NCI-H460 (cell line): ENCODE measurements at regions not wholly inside any gene's neighbourhood (a gene's known extent, or its start where the extent isn't known, plus 50 kb on each side); places are given as distances from the start of the nearest gene placed in this dataset.
"Not testable (repeated sequence)": the region's sequence is repeated elsewhere in the genome, so short reads cannot be mapped to it uniquely, and the experiment has no call there.

ENCODE experiments used
- DNase-seq: peaks from one replicate; pipeline ENCODE4 v3.0.0-alpha.2; 2016; ENCODE audit warnings: low read depth; ENCODE audit errors: extremely low read depth

DNA sequence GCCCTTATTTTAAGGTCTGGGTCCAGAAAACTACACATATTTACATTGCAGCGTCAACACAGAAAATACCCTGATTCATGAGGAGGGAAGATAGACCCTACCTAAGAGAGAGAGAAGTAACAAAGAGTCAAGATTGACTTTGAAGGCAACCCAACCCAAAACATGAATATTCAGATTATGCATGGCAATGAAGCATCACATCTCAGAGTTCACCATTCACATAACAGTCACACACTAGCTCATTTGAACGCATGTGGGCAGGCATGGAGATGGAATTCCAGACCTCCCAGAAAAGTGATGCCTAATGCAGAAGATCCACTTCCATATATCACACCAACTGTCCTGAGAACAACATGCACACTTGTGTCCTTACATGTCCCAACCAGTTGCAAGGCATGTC lies 190.1 kb upstream of the ITGA1 start:
- no peak for DNase-seq

DNA sequence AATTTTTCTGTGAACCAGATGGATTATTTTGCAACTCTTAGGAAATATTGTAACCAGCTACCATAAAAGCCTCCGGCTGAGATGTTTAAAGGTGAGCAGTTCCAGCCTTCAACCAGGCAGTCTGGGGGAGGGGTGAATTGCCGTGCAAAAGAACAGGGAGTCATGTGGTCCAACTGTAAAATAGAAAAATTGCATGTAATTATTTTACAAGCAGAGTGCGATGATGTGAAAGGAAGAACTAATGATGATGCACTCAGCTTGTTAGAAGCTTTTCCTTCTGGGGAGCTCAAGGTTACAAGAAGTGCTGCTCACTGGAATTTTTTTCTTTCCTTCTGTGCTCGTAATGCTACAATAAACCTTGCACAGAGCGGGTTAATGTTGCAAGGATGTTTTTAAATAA lies 188.7 kb upstream of the ITGA1 start:
- DNase-seq = no peak

DNA sequence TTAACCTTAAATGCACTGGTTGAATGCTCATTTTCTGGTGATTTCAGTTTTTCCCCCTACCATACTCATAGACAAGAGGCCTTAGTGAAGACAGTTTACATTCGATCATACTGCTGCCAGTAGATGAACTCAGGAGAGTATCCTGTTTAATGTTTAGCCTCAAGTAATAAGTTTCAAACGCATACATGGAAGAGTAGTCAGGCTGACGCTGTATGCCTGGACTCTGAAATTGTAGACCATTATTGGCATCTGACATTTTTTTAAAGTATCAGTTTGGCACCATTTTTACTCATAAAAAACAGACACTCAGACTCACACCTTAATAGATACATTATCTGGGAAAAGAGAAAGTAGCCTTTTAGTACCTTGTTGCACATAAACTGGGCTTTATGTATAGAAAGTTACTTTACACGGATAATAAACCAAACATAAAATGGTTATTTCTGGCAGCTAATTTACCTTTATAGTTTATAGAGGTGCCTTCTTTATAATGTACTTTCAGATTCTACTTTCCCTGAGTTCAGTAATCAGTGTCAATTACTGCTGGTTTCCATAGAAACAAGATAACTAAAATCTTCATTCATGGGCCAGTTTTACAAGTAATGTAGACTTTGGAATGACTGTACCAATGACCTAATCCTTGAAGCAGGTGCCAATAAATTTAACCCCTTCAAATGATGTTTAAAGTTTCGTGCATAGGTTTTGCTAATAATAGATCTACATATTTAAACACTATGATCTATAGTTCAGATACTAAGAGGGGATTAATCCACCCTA lies 183.8 kb upstream of the ITGA1 start:
- DNase-seq = no peak

DNA sequence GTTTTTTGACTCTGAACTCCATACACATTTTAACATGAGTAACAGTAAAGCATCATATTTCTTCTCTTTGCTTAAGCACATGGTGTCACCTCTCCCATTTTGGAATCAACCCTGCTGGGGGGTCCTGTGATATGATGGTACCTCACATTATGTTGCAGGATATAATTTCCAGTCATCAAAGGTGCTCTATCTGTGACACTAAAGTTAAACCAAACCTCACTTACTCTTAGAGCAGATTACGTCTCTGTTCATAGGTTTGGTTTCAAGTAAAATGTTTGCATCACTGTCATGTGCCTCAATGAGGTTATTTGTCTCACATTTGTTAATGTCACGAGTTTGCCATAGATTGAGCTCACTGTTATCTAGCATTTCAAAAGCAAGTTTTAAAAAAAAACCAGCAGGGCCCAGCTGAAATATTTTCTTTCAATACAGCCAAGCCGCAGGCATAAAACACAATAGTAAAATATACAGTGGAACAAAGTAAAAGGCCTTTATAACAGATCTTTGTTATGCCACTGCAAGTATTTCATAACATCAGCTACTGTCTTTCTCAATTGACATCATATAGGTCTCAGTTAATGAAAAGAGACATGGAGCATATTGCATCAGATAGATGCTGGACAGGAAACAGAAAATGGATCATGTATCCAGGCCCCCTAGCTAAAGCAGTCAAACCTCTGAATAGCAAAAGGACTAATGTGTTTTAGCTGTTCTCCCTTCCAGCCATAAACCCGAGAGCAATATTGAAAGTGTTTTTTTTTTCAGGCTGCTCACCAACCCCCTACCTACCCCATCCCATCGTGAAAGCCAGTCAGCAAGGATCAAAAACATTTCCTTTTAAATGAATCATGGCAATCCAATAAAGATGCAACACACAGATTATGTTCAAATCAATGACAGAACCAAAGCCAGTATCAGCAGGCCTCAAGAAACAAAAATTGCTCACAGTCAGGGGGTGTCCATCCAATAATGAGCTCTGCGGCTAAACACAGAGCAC lies 182.1 kb upstream of the ITGA1 start:
- no peak for DNase-seq

DNA sequence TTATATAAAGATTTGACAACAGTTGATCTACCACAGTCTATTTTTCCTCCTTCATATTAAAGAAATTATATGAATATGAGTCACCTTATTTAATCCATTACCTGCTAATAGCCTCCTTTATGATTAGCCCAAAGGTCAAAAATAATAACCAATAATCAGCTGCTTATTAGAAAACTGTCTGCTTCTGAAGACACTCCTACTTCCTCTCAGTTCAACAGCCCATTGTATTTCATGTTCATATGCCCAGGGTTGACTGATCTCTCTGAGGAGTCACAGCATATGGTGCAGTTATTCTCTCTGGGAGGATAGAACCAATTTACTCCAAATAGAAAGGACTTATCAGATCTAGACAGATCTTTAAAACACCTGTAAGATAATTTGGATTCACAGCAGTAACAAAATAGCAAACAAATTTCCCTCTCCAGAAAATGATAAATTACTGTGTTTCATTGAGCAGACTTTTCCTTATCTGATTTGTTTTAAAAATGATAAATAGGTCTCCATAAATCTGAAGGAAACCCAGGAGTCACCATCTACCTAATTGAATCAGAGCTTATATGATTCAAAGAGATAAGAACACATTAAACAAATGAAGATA lies 180.4 kb upstream of the ITGA1 start:
- no peak for DNase-seq

DNA sequence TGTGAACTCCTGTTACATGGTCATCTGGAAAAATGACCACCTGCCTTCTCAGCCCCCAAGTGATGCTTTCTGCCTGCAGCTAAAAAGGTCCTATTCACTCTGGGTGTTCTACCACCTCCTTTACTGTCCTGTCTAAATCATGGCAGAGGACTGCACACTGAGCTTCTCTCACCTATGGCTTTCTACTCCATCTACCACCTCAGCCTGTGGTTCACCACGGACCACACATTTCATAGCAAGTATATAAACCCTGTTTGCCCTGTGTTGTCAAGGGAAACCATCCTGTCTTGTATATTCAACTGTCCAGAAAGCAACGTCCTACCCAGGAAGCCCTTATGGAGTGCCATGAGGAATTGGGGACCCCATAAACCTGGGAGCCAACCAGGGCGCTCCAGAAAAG lies 167.4 kb upstream of the ITGA1 start:
- no peak for DNase-seq

DNA sequence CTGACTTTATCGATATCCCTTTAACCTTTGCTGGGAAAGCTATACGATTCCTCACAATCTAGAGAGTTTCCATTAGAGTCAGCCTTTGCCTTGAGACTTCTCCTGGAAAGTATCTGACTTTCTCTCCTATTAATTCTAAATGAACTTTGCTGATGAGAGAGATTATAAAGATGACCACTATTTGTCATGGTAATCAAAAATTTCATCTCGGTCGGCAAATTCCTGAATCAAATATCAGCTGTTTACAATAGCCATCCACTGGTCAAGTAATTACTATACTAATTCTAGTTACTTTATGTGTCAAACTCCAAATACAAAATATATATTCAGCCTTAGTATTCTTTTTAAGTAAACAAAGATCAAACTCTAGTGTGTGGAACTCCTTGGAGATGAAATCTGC lies 164.4 kb upstream of the ITGA1 start:
- DNase-seq = no peak

DNA sequence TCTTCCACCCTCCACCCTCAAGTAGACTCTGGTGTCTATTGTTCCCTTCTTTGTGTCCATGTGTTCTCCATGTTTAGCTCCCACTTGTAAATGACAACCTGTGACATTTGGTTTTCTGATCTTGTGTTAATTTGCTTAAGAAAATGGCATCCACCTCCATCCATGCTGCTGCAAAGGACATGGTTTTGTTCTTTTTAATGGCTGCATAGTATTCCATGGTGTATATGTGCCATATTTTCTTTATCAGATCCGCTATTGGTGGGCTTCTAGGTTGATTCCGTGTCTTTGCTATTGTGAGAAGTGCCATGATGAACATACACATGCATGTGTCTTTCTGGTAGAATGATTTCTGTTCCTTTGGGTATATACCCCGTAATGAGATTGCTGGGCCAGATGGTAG lies 163.4 kb upstream of the ITGA1 start:
- no peak for DNase-seq

DNA sequence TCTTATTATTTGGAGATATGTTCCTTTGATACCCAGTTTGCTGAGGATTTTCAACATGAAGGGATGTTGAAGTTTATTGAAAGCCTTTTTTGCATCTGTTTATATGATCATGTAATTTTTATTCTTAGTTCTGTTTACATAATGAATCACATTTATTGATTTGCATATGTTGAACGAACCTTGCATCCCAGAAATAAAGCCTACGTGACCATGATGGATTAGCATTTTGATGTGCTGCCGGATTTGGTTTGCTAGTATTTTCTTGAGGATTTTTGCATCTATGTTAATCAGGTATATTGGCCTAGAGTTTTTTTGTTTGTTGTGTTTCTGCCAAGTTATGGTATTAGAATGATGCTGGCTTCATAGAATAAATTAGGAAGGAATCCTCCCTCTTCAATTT lies 161.4 kb upstream of the ITGA1 start:
- DNase-seq = no peak

DNA sequence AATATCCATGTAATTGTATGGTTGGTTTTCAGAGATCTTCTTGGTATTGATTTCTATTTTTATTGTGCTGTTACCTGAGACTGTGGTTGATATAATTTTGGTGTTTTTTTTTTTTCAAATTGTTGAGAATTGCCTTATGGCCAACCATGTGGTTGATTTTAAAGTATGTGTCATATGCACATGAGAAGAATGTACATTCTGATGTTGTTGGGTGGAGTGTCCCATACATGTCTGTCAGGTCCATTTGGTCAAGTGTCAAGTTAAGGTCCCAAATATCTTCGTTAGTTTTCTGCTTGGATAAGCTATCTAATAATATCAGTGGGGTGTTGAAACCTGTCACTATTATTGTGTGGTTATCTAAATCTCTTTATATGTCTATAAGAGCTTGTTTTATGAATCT lies 160.0 kb upstream of the ITGA1 start:
- DNase-seq = no peak

DNA sequence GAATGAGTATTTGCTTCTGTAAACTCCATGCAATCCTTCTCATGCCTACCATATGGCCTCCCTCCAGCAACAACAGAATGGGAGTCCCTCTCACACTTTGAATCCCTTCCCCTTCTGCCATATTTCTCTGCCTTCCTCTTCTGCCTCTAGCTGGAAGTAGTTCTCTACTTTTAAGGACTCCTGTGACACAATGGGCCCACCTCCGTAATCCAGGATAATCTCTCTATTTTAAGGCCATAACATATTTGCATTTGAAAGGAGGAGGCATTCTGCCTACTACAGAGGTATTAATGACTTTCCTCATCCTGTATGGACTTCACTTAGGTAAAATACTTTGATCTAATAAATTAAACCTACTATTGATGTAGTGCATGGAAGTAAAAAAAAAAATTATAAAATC lies 155.4 kb upstream of the ITGA1 start:
- DNase-seq = no peak

DNA sequence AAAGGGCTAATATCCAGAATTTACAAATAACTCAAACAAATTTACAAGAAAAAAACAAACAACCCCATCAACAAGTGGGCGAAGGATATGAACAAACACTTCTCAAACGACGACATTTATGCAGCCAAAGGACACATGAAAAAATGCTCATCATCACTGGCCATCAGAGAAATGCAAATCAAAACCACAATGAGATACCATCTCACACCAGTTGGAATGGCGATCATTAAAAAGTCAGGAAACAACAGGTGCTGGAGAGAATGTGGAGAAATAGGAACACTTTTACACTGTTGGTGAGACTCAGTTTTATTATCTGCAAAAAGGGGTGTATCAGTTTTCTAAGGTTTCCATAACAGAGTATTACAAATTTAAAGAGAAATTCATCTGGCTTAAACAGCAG lies 153.5 kb upstream of the ITGA1 start:
- DNase-seq = not testable (repeated sequence)

DNA sequence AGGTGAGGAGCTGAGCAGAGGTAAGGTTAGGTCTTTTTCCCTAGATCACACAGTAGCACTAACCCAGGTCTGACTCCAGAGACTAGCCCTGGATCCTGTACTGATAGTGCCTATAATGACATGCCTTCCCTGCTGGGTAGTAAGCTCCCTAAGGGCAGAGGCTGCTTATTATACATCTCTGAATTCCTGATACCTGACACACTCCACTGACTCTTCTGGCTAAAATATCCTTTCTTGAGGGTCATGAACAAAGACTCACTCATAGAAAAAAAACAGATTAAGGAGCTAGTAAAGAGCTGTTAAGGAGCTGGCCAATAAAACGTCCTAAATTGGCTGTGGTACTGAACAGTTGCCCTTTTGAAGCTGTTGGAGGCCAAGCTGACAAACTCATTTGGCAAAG lies 149.0 kb upstream of the ITGA1 start:
- DNase-seq = no peak

DNA sequence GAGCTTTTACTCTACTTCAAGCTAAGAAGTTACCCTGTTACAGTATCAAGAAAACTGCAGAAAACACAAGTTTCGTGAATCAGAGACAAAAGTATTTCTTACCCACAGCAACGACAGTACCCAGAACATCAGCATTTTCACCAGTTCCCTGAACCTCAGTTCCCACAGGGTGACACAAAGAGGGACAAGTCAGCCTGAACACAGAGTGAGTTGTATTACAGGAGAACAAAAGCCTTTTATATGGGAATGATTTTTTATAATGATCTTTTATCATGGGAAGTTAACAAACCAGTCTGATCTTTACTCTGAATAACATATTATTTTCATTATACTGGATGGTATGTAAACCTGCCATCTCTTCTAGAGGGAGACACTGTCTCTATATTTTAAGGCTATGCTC lies 139.0 kb upstream of the ITGA1 start:
- no peak for DNase-seq

DNA sequence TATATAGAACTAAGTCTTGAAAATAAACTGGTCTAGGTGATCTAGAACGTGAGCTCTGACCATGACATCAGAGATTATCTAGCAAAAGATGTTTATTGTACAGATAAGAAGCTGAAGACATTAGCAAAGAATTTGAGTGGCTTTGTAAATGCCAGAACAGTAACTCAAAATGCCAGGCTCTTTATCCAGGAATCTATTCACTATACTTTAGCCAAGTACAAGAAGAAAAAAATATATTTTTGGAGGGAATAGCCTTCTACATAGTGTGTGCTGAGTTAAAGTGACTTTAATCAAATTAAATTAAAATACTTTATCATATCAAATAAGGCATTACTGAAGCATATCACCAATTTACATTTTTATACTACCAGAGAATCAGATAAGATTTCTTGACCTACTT lies 132.6 kb upstream of the ITGA1 start:
- DNase-seq = no peak

DNA sequence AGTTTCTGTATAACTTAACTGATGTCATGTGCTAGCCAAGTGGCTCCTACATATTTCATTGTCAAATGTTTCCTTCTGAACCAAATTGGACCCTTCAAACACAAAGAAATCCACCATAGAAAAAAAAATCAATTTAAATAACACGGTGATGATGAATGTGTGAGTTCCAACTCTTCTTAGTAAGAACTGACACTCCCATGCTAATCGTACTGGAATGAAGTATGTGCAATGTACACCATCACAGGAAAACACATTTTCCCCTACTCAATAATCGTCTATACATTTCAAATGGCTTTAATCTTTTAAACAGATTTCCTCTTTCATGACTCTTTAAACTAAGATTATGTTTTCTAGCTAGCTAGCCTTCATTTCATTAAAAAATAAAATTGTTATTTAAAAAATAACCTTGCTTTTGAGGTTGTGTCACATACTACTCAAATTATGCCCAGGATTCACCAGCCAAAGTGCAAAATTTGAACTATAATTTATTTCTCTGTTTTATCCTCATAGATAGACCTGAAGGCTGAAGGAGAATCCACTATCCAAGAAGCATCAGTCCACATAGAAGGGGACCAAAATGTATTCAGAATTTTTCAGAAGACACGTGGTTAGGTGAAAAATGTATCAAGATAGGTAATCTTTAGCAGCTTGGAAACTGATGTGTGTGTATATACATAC lies 131.0 kb upstream of the ITGA1 start:
- DNase-seq = no peak

DNA sequence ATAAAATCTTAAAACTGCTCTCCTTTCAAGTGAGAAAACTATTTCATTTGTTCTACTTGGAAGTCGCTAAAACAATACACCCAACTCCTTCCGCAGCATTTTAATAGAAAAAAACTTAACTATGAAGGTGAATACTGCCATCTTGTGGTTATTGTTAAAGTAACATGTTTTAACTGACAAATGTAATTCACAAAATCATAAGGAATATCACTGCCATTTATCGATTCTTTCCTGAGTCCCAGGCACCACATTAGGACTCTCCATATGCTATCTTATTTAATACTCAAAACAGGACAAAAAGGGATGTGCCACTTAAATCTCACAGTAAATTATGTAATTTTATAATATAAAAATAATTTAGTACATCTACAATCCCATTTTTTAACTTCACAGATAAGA lies 130.5 kb upstream of the ITGA1 start:
- peak; percentile 48 for DNase-seq

DNA sequence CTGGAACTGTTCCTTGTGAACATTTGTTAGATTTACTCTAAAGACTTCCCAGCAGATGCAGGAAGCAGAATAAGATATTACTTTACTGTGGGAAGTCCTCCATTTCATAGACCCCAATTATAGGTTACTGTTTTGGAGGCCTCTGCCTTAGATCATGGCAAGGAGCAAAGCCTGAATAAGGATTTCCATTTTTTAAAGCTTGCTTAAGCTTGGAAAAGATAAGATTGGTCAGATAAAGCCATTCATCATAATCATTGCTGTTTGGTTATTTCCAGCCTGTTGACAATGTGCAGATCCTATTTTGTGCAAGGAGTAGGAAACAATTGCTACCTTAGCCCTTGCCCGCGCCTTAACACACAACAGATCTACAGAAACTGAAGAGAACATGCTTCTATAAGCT lies 129.5 kb upstream of the ITGA1 start:
- no peak for DNase-seq

DNA sequence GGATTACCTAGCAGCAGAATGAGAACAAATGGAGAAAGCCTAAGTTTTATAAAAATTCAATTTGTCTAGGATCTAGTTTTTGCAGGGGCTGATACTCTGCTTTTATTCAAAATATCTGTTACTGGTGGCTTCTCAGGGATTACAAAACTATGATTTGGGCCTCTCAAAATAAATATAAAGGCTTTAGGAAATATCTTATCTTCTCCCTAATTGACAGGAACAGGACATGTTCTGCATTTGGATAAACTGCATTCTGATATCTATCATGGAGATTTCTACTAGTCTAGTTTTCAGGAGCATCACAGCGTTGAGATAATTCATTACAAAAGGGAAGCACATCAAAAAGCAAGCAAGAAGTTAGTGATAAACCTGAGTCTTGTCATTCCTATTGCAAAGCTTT lies 127.1 kb upstream of the ITGA1 start:
- DNase-seq = no peak

DNA sequence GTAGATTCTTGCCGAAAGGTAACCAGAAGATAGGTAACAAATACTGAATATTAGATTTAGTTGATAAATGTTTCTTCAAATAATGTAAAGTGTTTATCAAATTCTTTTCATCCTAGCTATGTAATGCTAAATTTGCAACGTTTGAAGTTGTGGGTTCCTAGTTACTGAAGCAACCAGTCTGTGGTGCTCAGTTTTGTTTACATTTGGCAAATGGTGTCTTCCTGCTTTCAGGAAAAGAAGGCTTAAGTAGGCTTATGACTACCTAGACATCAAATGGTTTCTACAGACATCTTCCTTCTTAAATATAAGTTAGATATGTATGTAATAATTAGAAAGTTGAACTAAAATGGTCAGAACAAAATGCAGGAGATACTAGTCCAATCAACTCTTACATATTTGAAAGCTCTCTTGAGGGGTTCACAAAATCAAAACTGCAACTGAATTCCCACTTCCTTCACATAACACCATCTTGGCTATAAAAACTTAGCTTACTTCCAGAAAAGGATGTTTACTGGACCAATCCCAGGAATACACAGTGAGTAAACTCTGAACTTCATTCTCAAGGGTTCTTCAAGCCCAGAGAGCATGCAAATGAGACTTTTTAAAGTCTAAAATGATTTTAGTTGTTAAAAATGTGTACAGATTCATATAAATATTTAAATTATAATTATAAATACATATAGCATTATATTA lies 125.7 kb upstream of the ITGA1 start:
- DNase-seq = no peak
